Naive thymus-derived CD4-positive, alpha-beta T cell (primary cell): ENCODE measurements at regions not wholly inside any gene's neighbourhood (a gene's known extent, or its start where the extent isn't known, plus 50 kb on each side); places are given as distances from the start of the nearest gene placed in this dataset.

ENCODE experiments used
- ATAC-seq: fragments of 150-1000 bp; cut with Tn5 transposase; 2 replicates; pipeline ENCODE4 v1.10.0; 2021; ENCODE audit warnings: mild to moderate bottlenecking, moderate library complexity
- CTCF ChIA-PET: fragments of 350-600 bp; sonication (Branson Sonifier 250); formaldehyde crosslinking; loops from one replicate; lab custom pipeline; 2021; ENCODE audit warnings: antibody characterized with exemption; lab: Charles Lee
- POLR2A ChIA-PET: fragments of 350-600 bp; sonication (Branson Sonifier 250); formaldehyde crosslinking; loops from one replicate; lab custom pipeline; 2021; ENCODE audit warnings: antibody characterized with exemption, inconsistent platforms; lab: Charles Lee
- DNase-seq, 9 donors: peaks; one replicate each; pipeline versions ENCODE4 v3.0.0 to v3.0.0-alpha.2; 2020 to 2022; ENCODE audit warnings: mixed read lengths in 1 of 9
- H3K27ac ChIP-seq: one replicate; pipeline ENCODE4 v1.7.0; 2013; ENCODE audit warnings: mild to moderate bottlenecking, low read depth, low read length, moderate library complexity
- H3K27me3 ChIP-seq, 2 donors: one replicate each; pipeline ENCODE4 v1.7.0; 2013; ENCODE audit warnings: low read length in 2 of 2, mild to moderate bottlenecking in 2 of 2, moderate library complexity in 2 of 2; ENCODE audit not compliant: control insufficient read depth in 2 of 2, insufficient read depth in 2 of 2
- H3K36me3 ChIP-seq, 3 experiments: 1 replicate in 2 of 3; 2 replicates in 1 of 3; pipeline ENCODE4 v1.7.0; 2013; ENCODE audit warnings: low read length in 3 of 3, mild to moderate bottlenecking in 3 of 3, moderate library complexity in 1 of 3; ENCODE audit not compliant: insufficient read depth in 3 of 3, control insufficient read depth in 2 of 3
- H3K4me1 ChIP-seq, 2 donors: one replicate each; pipeline ENCODE4 v1.7.0; 2013; ENCODE audit warnings: low read length in 2 of 2, mild to moderate bottlenecking in 2 of 2, moderate library complexity in 1 of 2; ENCODE audit not compliant: control insufficient read depth in 2 of 2, insufficient read depth in 2 of 2
- H3K4me3 ChIP-seq: 2 replicates; pipeline ENCODE4 v1.7.0; 2013; ENCODE audit warnings: mild to moderate bottlenecking, low read length
- H3K9me3 ChIP-seq, 3 experiments: 1 replicate in 2 of 3; 2 replicates in 1 of 3; pipeline ENCODE4 v1.7.0; 2013; ENCODE audit warnings: low read length in 3 of 3; ENCODE audit not compliant: control insufficient read depth in 2 of 3
- H3K27ac Mint-ChIP-seq, 9 donors: one replicate each; pipeline ENCODE4 v1.8.0; 2020 to 2022; ENCODE audit warnings: mixed read lengths in 9 of 9, mild to moderate bottlenecking in 8 of 9, moderate library complexity in 5 of 9, inconsistent platforms in 2 of 9
- H3K27me3 Mint-ChIP-seq, 5 donors: one replicate each; pipeline ENCODE4 v1.8.0; 2021 to 2022; ENCODE audit warnings: mixed read lengths in 5 of 5, mild to moderate bottlenecking in 1 of 5
- H3K36me3 Mint-ChIP-seq, 5 donors: one replicate each; pipeline ENCODE4 v1.8.0; 2020 to 2022; ENCODE audit warnings: mixed read lengths in 5 of 5, mild to moderate bottlenecking in 3 of 5, inconsistent platforms in 1 of 5
- H3K4me1 Mint-ChIP-seq, 7 donors: one replicate each; pipeline ENCODE4 v1.8.0; 2020 to 2022; ENCODE audit warnings: mixed read lengths in 7 of 7, mild to moderate bottlenecking in 3 of 7, inconsistent platforms in 1 of 7
- H3K4me3 Mint-ChIP-seq, 10 donors: one replicate each; pipeline ENCODE4 v1.8.0; 2020 to 2022; ENCODE audit warnings: mild to moderate bottlenecking in 10 of 10, mixed read lengths in 10 of 10, moderate library complexity in 6 of 10, inconsistent platforms in 2 of 10
- H3K9me3 Mint-ChIP-seq, 11 donors: one replicate each; pipeline ENCODE4 v1.8.0; 2020 to 2022; ENCODE audit warnings: mixed read lengths in 11 of 11, mild to moderate bottlenecking in 4 of 11, inconsistent platforms in 1 of 11, moderate library complexity in 1 of 11
- intact Hi-C, 2 donors: fragments of 100-400 bp; cut with micrococcal nuclease; formaldehyde crosslinking; loops; one replicate each; pipeline ENCODE4 v1.15.1; 2023

- no peaks in the 10 kb centered on the region for H3K36me3 Mint-ChIP-seq
- POLR2A ChIA-PET = interaction anchor here (0.5 to 2.0 kb wide), 6 partner anchors 32 to 156 kb away, joined by 3 to 6 read pairs (median 4); partner anchors contain the start of gene CHD1
- no peak overlapping the region for H3K27ac ChIP-seq
- peaks cover 0 to 5% (median 4%) of the 10 kb centered on the region in 7 donors for H3K4me1 Mint-ChIP-seq
- peaks cover 0 to 4% of the 10 kb centered on the region in 2 donors for H3K4me1 ChIP-seq
- H3K9me3 Mint-ChIP-seq = no peaks in the 10 kb centered on the region
- no peak overlapping the region for H3K27ac Mint-ChIP-seq
- H3K27me3 ChIP-seq = no peaks in the 10 kb centered on the region
- H3K4me3 Mint-ChIP-seq = no peak overlapping the region
- no peak overlapping the region for H3K4me3 ChIP-seq
- H3K36me3 ChIP-seq = no peaks in the 10 kb centered on the region
- intact Hi-C loops = loop anchor here in 1 of 2 donors (5.0 to 10.0 kb wide), 2 partner anchors 96 to 1829 kb away; no protein-coding TSS in a partner anchor
- DNase-seq (no peak), ATAC-seq (no peak)
- peaks cover 0 to 20% (median 4%) of the 10 kb centered on the region in 5 donors for H3K27me3 Mint-ChIP-seq
- CTCF ChIA-PET = interaction anchor here (0.9 to 1.8 kb wide), 4 partner anchors 136 to 159 kb away, joined by 3 to 11 read pairs (median 6); no protein-coding TSS in a partner anchor
- H3K9me3 ChIP-seq = no peaks in the 10 kb centered on the region
Observed at GRCh38 chr5:99063737-99064136, 134.9 kb upstream of the CHD1 start.

GRCh38 chr5:99061711-99062110 is 132.9 kb upstream of the CHD1 start:
- DNase-seq = no peak
- Histone ChIP-seq H3K4me1 (peaks cover 0 to 4% of the 10 kb centered on the region in 2 donors), H3K4me3 (no peak overlapping the region), H3K27me3 (no peaks in the 10 kb centered on the region), H3K27ac (no peak overlapping the region), H3K36me3 (no peaks in the 10 kb centered on the region), H3K9me3 (no peaks in the 10 kb centered on the region)
- peaks cover 0 to 2% (median 0%) of the 10 kb centered on the region in 11 donors for H3K9me3 Mint-ChIP-seq
- POLR2A ChIA-PET = interaction anchor here (0.6 to 4.2 kb wide), 5 partner anchors 28 to 157 kb away, joined by 3 to 47 read pairs (median 6); partner anchors contain the start of gene CHD1
- H3K36me3 Mint-ChIP-seq = no peaks in the 10 kb centered on the region
- CTCF ChIA-PET = interaction anchor here (1.1 to 4.7 kb wide), 7 partner anchors 29 to 172 kb away, joined by 3 to 52 read pairs (median 10); no protein-coding TSS in a partner anchor
- no peak for ATAC-seq
- intact Hi-C loops = loop anchor here in 1 of 2 donors (2.0 to 10.0 kb wide), 3 partner anchors 94 to 1827 kb away; no protein-coding TSS in a partner anchor
- peak overlapping the region in 1 of 9 donors; percentile 26 for H3K27ac Mint-ChIP-seq
- H3K4me3 Mint-ChIP-seq = no peak overlapping the region
- peaks cover 0 to 13% (median 9%) of the 10 kb centered on the region in 7 donors for H3K4me1 Mint-ChIP-seq
- H3K27me3 Mint-ChIP-seq = peaks cover 0 to 20% (median 4%) of the 10 kb centered on the region in 5 donors

DNA sequence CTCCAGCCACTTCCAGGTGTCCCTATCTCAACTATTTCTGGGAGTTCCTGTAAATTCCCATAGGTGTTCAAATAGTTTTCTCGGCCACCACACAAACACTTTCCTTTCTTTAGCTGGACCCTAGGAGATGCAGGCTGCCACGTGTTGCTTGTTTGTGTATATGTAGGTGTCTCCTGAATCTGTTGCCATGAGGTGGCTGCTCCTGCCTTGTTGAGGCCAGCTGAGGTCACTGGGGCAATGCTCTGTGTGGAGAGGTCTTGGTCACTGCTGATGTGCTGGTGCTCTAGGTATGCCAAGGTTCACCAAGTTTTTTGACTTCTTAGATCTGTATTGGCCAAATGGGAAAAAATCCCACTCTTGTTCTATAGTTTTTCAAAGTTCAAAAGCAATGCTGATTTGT is 132.5 kb upstream of the CHD1 start:
- Histone ChIP-seq H3K36me3 (no peaks in the 10 kb centered on the region), H3K27ac (no peak overlapping the region), H3K4me1 (peaks cover 0 to 4% of the 10 kb centered on the region in 2 donors), H3K4me3 (no peak overlapping the region), H3K9me3 (no peaks in the 10 kb centered on the region), H3K27me3 (no peaks in the 10 kb centered on the region)
- ATAC-seq = no peak
- Mint-ChIP-seq H3K4me1 (peaks cover 0 to 17% (median 9%) of the 10 kb centered on the region in 7 donors), H3K27me3 (peaks cover 0 to 20% (median 4%) of the 10 kb centered on the region in 5 donors), H3K36me3 (no peaks in the 10 kb centered on the region), H3K9me3 (peaks cover 0 to 2% (median 0%) of the 10 kb centered on the region in 11 donors), H3K4me3 (no peak overlapping the region), H3K27ac (peak overlapping the region in 1 of 9 donors; percentile 26)
- ChIA-PET POLR2A (interaction anchor here (0.6 to 4.2 kb wide), 6 partner anchors 27 to 290 kb away, joined by 3 to 47 read pairs (median 4); partner anchors contain the start of gene CHD1), CTCF (interaction anchor here (1.1 to 4.7 kb wide), 9 partner anchors 16 to 172 kb away, joined by 3 to 52 read pairs (median 10); no protein-coding TSS in a partner anchor)
- DNase-seq = no peak
- intact Hi-C loops = loop anchor here in 1 of 2 donors (2.0 to 10.0 kb wide), 3 partner anchors 94 to 1826 kb away; no protein-coding TSS in a partner anchor

DNA sequence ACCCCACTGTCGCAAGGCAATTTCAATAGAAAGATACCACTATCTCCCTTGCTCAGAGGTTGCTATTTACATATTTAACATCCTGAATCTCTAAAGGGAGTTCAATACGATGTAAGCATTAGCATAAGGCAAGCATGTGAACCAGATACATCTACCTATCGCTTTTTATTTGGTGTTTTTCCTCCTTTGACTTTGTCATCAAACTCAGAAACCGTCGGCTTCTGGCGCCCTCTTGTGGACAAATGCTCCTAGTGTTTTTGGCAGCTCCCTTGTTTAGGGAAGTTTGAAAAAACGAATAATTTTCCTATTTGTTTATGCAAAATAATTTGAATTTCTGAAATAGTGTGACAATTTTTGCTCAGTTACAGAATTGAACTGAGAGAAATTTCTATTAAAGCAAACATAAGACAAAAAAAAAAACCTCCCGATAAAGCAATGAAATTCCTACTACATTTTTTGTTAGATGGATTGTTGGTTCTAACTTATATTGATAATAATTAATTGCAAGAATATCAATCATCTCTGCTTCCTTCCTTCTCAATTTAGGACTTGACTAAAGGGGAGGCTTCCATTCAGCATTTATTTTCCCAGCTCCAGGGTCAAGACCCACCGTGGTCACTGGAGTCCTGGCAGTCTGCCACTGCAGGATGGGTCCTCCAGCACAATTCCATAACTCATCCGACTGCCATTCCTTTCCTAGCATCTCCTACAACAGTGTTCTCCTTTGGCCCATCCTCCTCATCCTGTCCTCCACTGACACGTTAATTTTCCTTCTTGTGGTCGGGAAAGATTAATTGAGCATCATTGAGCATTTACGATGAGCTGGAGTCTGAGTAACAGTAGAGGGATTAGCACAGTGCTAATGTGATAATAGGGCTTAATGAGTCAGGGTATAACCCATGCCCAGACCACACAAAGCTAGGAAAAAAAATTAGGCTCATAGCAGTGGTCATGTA is 131.8 kb upstream of the CHD1 start:
- no peak overlapping the region for H3K27ac ChIP-seq
- peaks cover 0 to 18% (median 9%) of the 10 kb centered on the region in 7 donors for H3K4me1 Mint-ChIP-seq

DNA sequence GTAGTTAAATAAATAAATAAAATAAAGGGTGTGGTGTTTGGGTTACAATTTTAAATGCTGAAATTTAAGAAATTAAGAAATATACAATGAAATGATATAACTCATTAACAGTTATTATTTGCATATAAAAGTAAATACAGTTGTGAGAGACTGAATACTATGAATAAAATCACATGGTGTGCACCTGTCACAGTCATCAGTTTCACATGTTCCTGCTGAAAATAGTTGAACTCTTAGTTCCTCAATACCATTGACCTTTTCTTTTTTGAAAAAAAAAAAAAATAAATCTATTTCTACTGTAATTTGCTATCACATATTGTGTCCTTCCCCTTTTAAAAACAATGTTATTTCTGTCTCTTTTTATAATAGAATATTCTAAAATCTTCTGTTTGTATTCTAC is 130.9 kb upstream of the CHD1 start:
- no peak overlapping the region for H3K4me3 ChIP-seq
- no peak overlapping the region for H3K27ac ChIP-seq
- Mint-ChIP-seq H3K27ac (no peak overlapping the region), H3K27me3 (peaks cover 0 to 20% (median 4%) of the 10 kb centered on the region in 5 donors), H3K9me3 (peaks cover 0 to 2% (median 0%) of the 10 kb centered on the region in 11 donors), H3K4me3 (no peak overlapping the region), H3K36me3 (no peaks in the 10 kb centered on the region), H3K4me1 (peaks cover 0 to 22% (median 9%) of the 10 kb centered on the region in 7 donors)
- ATAC-seq = no peak
- POLR2A ChIA-PET = interaction anchor here (1.2 to 4.2 kb wide), 8 partner anchors 19 to 155 kb away, joined by 3 to 47 read pairs (median 6); partner anchors contain the start of gene CHD1
- peaks cover 0 to 4% of the 10 kb centered on the region in 2 donors for H3K4me1 ChIP-seq
- no peak for DNase-seq
- H3K9me3 ChIP-seq = no peaks in the 10 kb centered on the region
- CTCF ChIA-PET = interaction anchor here (0.6 to 4.7 kb wide), 12 partner anchors 8 to 156 kb away, joined by 3 to 52 read pairs (median 4); no protein-coding TSS in a partner anchor
- intact Hi-C loops = loop anchor here (1.0 to 10.0 kb wide), 10 partner anchors 26 to 1825 kb away; no protein-coding TSS in a partner anchor
- H3K36me3 ChIP-seq = no peaks in the 10 kb centered on the region
- no peaks in the 10 kb centered on the region for H3K27me3 ChIP-seq

More for the DNA sequence above, 131.8 kb upstream of the CHD1 start:
- Mint-ChIP-seq H3K9me3 (peaks cover 0 to 2% (median 0%) of the 10 kb centered on the region in 11 donors), H3K4me3 (peak overlapping the region in 5 of 10 donors; percentile 7 to 53 (median 29)), H3K27ac (no peak overlapping the region), H3K36me3 (no peaks in the 10 kb centered on the region), H3K27me3 (peaks cover 0 to 20% (median 4%) of the 10 kb centered on the region in 5 donors)
- peak; percentile 87 for ATAC-seq
- DNase-seq = peak; percentile 66 to 86 (median 80)
- POLR2A ChIA-PET = interaction anchor here (0.6 to 4.2 kb wide), 9 partner anchors 20 to 289 kb away, joined by 3 to 47 read pairs (median 4); partner anchors contain the start of gene CHD1
- CTCF ChIA-PET = interaction anchor here (0.5 to 4.7 kb wide), 14 partner anchors 9 to 172 kb away, joined by 3 to 52 read pairs (median 4); no protein-coding TSS in a partner anchor
- Histone ChIP-seq H3K9me3 (no peaks in the 10 kb centered on the region), H3K4me3 (no peak overlapping the region), H3K36me3 (no peaks in the 10 kb centered on the region), H3K4me1 (peaks cover 0 to 4% of the 10 kb centered on the region in 2 donors), H3K27me3 (no peaks in the 10 kb centered on the region)
- intact Hi-C loops = loop anchor here (1.0 to 10.0 kb wide), 9 partner anchors 27 to 1826 kb away; no protein-coding TSS in a partner anchor
